ENCODE measurements at regions not wholly inside any gene's neighbourhood (a gene's known extent, or its start where the extent isn't known, plus 50 kb on each side); places are given as distances from the start of the nearest gene placed in this dataset.

GRCh38 chr5:60354311-60354710, 345.7 kb downstream of the DEPDC1B start:
- DNase-seq, result no peak
- Histone ChIP-seq H3K36me3 (no peaks in the 10 kb centered on the region), H3K4me1 (no peaks in the 10 kb centered on the region), H3K27ac (no peak overlapping the region), H3K4me3 (no peak overlapping the region), H3K9me3 (no peaks in the 10 kb centered on the region), H3K27me3 (no peaks in the 10 kb centered on the region)
- TF ChIP-seq CTCF (IDR thresholded peaks at IDR 0.05), result no peak
- intact Hi-C loops (cut with DNase I), result no loop called here
- no peak for ATAC-seq

GRCh38 chr5:60352992-60353599, 346.9 kb downstream of the DEPDC1B start:
- intact Hi-C loops (cut with DNase I), result no loop called here
- Histone ChIP-seq H3K4me3 (no peak overlapping the region), H3K4me1 (no peaks in the 10 kb centered on the region), H3K9me3 (no peaks in the 10 kb centered on the region), H3K27ac (no peak overlapping the region), H3K36me3 (no peaks in the 10 kb centered on the region), H3K27me3 (no peaks in the 10 kb centered on the region)
- DNase-seq (no peak), ATAC-seq (no peak)
- TF ChIP-seq CTCF (IDR thresholded peaks at IDR 0.05), result no peak

- H3K4me1 ChIP-seq, result no peaks in the 10 kb centered on the region
- DNase-seq, result peak in 1 of 4 donors; percentile 16
- no peak for ATAC-seq
- H3K36me3 ChIP-seq, result no peaks in the 10 kb centered on the region
- no peaks in the 10 kb centered on the region for H3K27me3 ChIP-seq
- TF ChIP-seq CTCF (IDR thresholded peaks at IDR 0.05), result no peak
- no peak overlapping the region for H3K4me3 ChIP-seq
- no peak overlapping the region for H3K27ac ChIP-seq
- intact Hi-C loops (cut with DNase I), result no loop called here
- H3K9me3 ChIP-seq, result no peaks in the 10 kb centered on the region
These were observed 349.2 kb downstream of the DEPDC1B start for GRCh38 chr5:60350794-60351193.

GRCh38 chr5:60349891-60350415, 350.0 kb downstream of the DEPDC1B start:
- Histone ChIP-seq H3K9me3 (no peaks in the 10 kb centered on the region), H3K4me3 (no peak overlapping the region), H3K27ac (no peak overlapping the region), H3K36me3 (no peaks in the 10 kb centered on the region), H3K27me3 (no peaks in the 10 kb centered on the region), H3K4me1 (no peaks in the 10 kb centered on the region)
- DNase-seq (no peak), ATAC-seq (no peak)
- intact Hi-C loops (cut with DNase I), result no loop called here
- TF ChIP-seq CTCF (IDR thresholded peaks at IDR 0.05), result no peak

GRCh38 chr5:60346393-60346792, 353.6 kb downstream of the DEPDC1B start:
- no peaks in the 10 kb centered on the region for H3K36me3 ChIP-seq
- no peak for ATAC-seq
- H3K27me3 ChIP-seq, result no peaks in the 10 kb centered on the region
- no peaks in the 10 kb centered on the region for H3K9me3 ChIP-seq
- no peak overlapping the region for H3K27ac ChIP-seq
- intact Hi-C loops (cut with DNase I), result no loop called here
- no peak overlapping the region for H3K4me3 ChIP-seq
- DNase-seq, result no peak
- H3K4me1 ChIP-seq, result no peaks in the 10 kb centered on the region
- no peak for TF ChIP-seq CTCF (IDR thresholded peaks at IDR 0.05)

All from left lung (tissue), 4 donors.